Vagina (tissue), 2 donors: ENCODE measurements at regions not wholly inside any gene's neighbourhood (a gene's known extent, or its start where the extent isn't known, plus 50 kb on each side); places are given as distances from the start of the nearest gene placed in this dataset.

Experiments used
- DNase-seq, 2 donors: peaks; one replicate each; pipeline ENCODE4 v3.0.0-alpha.2; 2017; ENCODE audit errors: extremely low spot score in 2 of 2
- H3K27ac ChIP-seq: fragments of 200-600 bp; sonication (generic); one replicate; pipeline ENCODE4 v1.5.1; 2019
- H3K27me3 ChIP-seq: fragments of 200-600 bp; sonication (generic); one replicate; pipeline ENCODE4 v1.5.1; 2019
- H3K36me3 ChIP-seq, 2 donors: fragments of 200-600 bp; sonication (generic); one replicate each; pipeline ENCODE4 v1.5.1; 2017 to 2019
- H3K4me1 ChIP-seq: fragments of 200-600 bp; sonication (generic); one replicate; pipeline ENCODE4 v1.5.1; 2019
- H3K4me3 ChIP-seq, 2 donors: fragments of 200-600 bp; sonication (generic); 1 replicate in 1 of 2; 2 replicates in 1 of 2; pipeline ENCODE4 v1.5.1; 2016 to 2019
- H3K9me3 ChIP-seq: fragments of 200-600 bp; sonication (generic); one replicate; pipeline ENCODE4 v1.5.1; 2019
- CTCF ChIP-seq, 3 experiments: fragments of 450-650 bp in 2 of 3; fragments of 200-600 bp in 1 of 3; sonication (generic) in 1 of 3; IDR thresholded peaks; one replicate each; pipeline ENCODE4 v1.5.1; 2017 to 2019; ENCODE audit warnings: antibody characterized with exemption in 3 of 3, mild to moderate bottlenecking in 2 of 3, moderate library complexity in 2 of 3
- POLR2A ChIP-seq, 2 donors: fragments of 450-650 bp; IDR thresholded peaks; one replicate each; pipeline ENCODE4 v1.6.1; 2017; ENCODE audit warnings: antibody characterized with exemption in 2 of 2, mild to moderate bottlenecking in 2 of 2, moderate library complexity in 2 of 2
- POLR2AphosphoS5 ChIP-seq, 2 donors: sonication (generic); formaldehyde crosslinking; IDR thresholded peaks; one replicate each; pipeline ENCODE4 v1.9.0; 2017; ENCODE audit warnings: antibody characterized with exemption in 2 of 2, mild to moderate bottlenecking in 2 of 2, low read depth in 1 of 2; ENCODE audit not compliant: insufficient read depth in 1 of 2
- intact Hi-C: fragments of 100-400 bp; cut with DNase I; formaldehyde crosslinking; loops from one replicate; pipeline ENCODE4 v1.15.1; 2023

GRCh38 chr11:41848349-41848748 lies 388.9 kb upstream of the LRRC4C start:
- intact Hi-C loops, result no loop called here
- TF ChIP-seq CTCF (IDR thresholded peaks at IDR 0.05), result no peak
- TF ChIP-seq POLR2AphosphoS5 (IDR thresholded peaks at IDR 0.05; ENCODE audit: insufficient read depth in 1 of 2, low read depth in 1 of 2), result no peak
- no peak for TF ChIP-seq POLR2A (IDR thresholded peaks at IDR 0.05)
- Histone ChIP-seq H3K4me3 (no peak overlapping the region), H3K36me3 (no peaks in the 10 kb centered on the region), H3K9me3 (no peaks in the 10 kb centered on the region), H3K27me3 (no peaks in the 10 kb centered on the region), H3K27ac (no peak overlapping the region), H3K4me1 (no peaks in the 10 kb centered on the region)
- no peak for DNase-seq

- TF ChIP-seq POLR2AphosphoS5 (IDR thresholded peaks at IDR 0.05; ENCODE audit: insufficient read depth in 1 of 2, low read depth in 1 of 2) (no peak), CTCF (IDR thresholded peaks at IDR 0.05) (no peak), POLR2A (IDR thresholded peaks at IDR 0.05) (no peak)
- H3K27ac ChIP-seq, result no peak overlapping the region
- DNase-seq, result no peak
- no peaks in the 10 kb centered on the region for H3K36me3 ChIP-seq
- H3K27me3 ChIP-seq, result no peaks in the 10 kb centered on the region
- no peaks in the 10 kb centered on the region for H3K4me1 ChIP-seq
- H3K4me3 ChIP-seq, result no peak overlapping the region
- intact Hi-C loops, result no loop called here
- no peaks in the 10 kb centered on the region for H3K9me3 ChIP-seq
These were observed 389.8 kb upstream of the LRRC4C start for GRCh38 chr11:41849250-41849649.

GRCh38 chr11:41851743-41852142 lies 392.3 kb upstream of the LRRC4C start:
- Histone ChIP-seq H3K36me3 (no peaks in the 10 kb centered on the region), H3K27ac (no peak overlapping the region), H3K9me3 (no peaks in the 10 kb centered on the region), H3K4me1 (no peaks in the 10 kb centered on the region), H3K27me3 (no peaks in the 10 kb centered on the region), H3K4me3 (no peak overlapping the region)
- TF ChIP-seq POLR2A (IDR thresholded peaks at IDR 0.05) (no peak), CTCF (IDR thresholded peaks at IDR 0.05) (no peak), POLR2AphosphoS5 (IDR thresholded peaks at IDR 0.05; ENCODE audit: insufficient read depth in 1 of 2, low read depth in 1 of 2) (no peak)
- intact Hi-C loops, result no loop called here
- no peak for DNase-seq

GRCh38 chr11:41861838-41862237 lies 402.4 kb upstream of the LRRC4C start:
- TF ChIP-seq POLR2AphosphoS5 (IDR thresholded peaks at IDR 0.05; ENCODE audit: insufficient read depth in 1 of 2, low read depth in 1 of 2) (no peak), CTCF (IDR thresholded peaks at IDR 0.05) (no peak), POLR2A (IDR thresholded peaks at IDR 0.05) (no peak)
- H3K27me3 ChIP-seq, result no peaks in the 10 kb centered on the region
- intact Hi-C loops, result no loop called here
- H3K4me3 ChIP-seq, result no peak overlapping the region
- no peak for DNase-seq
- no peaks in the 10 kb centered on the region for H3K36me3 ChIP-seq
- H3K4me1 ChIP-seq, result no peaks in the 10 kb centered on the region
- no peak overlapping the region for H3K27ac ChIP-seq
- H3K9me3 ChIP-seq, result no peaks in the 10 kb centered on the region

- TF ChIP-seq CTCF (IDR thresholded peaks at IDR 0.05) (no peak), POLR2A (IDR thresholded peaks at IDR 0.05) (no peak), POLR2AphosphoS5 (IDR thresholded peaks at IDR 0.05; ENCODE audit: insufficient read depth in 1 of 2, low read depth in 1 of 2) (no peak)
- Histone ChIP-seq H3K27ac (no peak overlapping the region), H3K36me3 (no peaks in the 10 kb centered on the region), H3K9me3 (no peaks in the 10 kb centered on the region), H3K4me3 (no peak overlapping the region), H3K4me1 (no peaks in the 10 kb centered on the region), H3K27me3 (no peaks in the 10 kb centered on the region)
- no peak for DNase-seq
- intact Hi-C loops, result no loop called here
These were observed 407.1 kb upstream of the LRRC4C start for GRCh38 chr11:41866525-41866924.
